Endodermal cell (in vitro differentiated cells): ENCODE measurements at regions not wholly inside any gene's neighbourhood (a gene's known extent, or its start where the extent isn't known, plus 50 kb on each side); places are given as distances from the start of the nearest gene placed in this dataset.

Source experiments
- DNase-seq: peaks from one replicate; pipeline ENCODE4 v3.0.0-alpha.2; 2017
- H3K27ac ChIP-seq: 2 replicates; pipeline ENCODE4 v1.5.1; 2013; ENCODE audit warnings: mild to moderate bottlenecking, low read depth, low read length, moderate library complexity
- H3K27me3 ChIP-seq: 2 replicates; pipeline ENCODE4 v1.6.1; 2013; ENCODE audit warnings: mild to moderate bottlenecking, low read length, moderate library complexity; ENCODE audit not compliant: insufficient read depth, control insufficient read depth, poor library complexity, severe bottlenecking
- H3K36me3 ChIP-seq: 2 replicates; pipeline ENCODE4 v1.7.0; 2013; ENCODE audit warnings: mild to moderate bottlenecking, low read length, moderate library complexity; ENCODE audit not compliant: control insufficient read depth, insufficient read depth
- H3K4me1 ChIP-seq: one replicate; pipeline ENCODE4 v1.7.0; 2013; ENCODE audit warnings: low read length; ENCODE audit not compliant: control insufficient read depth, insufficient read depth
- H3K4me3 ChIP-seq: 2 replicates; pipeline ENCODE4 v1.5.1; 2013; ENCODE audit warnings: mild to moderate bottlenecking, low read length, moderate library complexity
- H3K9ac ChIP-seq: 2 replicates; pipeline ENCODE4 v1.6.1; 2013; ENCODE audit warnings: mild to moderate bottlenecking, low read length, moderate library complexity; ENCODE audit not compliant: poor library complexity, severe bottlenecking; ENCODE audit errors: extremely low read depth
- H3K9me3 ChIP-seq: 2 replicates; pipeline ENCODE4 v1.6.1; 2013; ENCODE audit warnings: mild to moderate bottlenecking, low read length, moderate library complexity; ENCODE audit not compliant: control insufficient read depth
- H3K27ac Mint-ChIP-seq: 2 replicates; pipeline ENCODE4 v1.8.0; 2020; ENCODE audit warnings: mixed read lengths
- H3K27me3 Mint-ChIP-seq: 2 replicates; pipeline ENCODE4 v1.8.0; 2021; ENCODE audit warnings: mild to moderate bottlenecking, mixed read lengths; ENCODE audit not compliant: insufficient read depth
- H3K36me3 Mint-ChIP-seq: 2 replicates; pipeline ENCODE4 v1.8.0; 2020; ENCODE audit warnings: low read depth, mixed read lengths
- H3K4me1 Mint-ChIP-seq: 2 replicates; pipeline ENCODE4 v1.8.0; 2020; ENCODE audit warnings: mixed read lengths
- H3K4me3 Mint-ChIP-seq: 2 replicates; pipeline ENCODE4 v1.8.0; 2020; ENCODE audit warnings: mild to moderate bottlenecking, moderate library complexity, mixed read lengths
- H3K9me3 Mint-ChIP-seq: 2 replicates; pipeline ENCODE4 v1.8.0; 2020; ENCODE audit warnings: mild to moderate bottlenecking, mixed read lengths
- CTCF ChIP-seq: fragments of 200-600 bp; sonication (generic); conservative IDR thresholded peaks from 2 replicates; pipeline ENCODE4 v1.5.0; 2021; ENCODE audit warnings: antibody characterized with exemption, mild to moderate bottlenecking
- WGBS, 2 experiments: methylation state at CpG; one replicate each; pipeline versions ENCODE4 v1.1.5 to v1.1.7; 2013; ENCODE audit warnings: missing lambda C conversion rate in 2 of 2, mixed read lengths in 1 of 2; ENCODE audit not compliant: insufficient coverage in 1 of 2, insufficient read length in 1 of 2; 5-methylcytosine and 5-hydroxymethylcytosine counted together

GRCh38 chr22:49487950-49488349, 339.7 kb downstream of the BRD1 start:
- Histone ChIP-seq H3K27me3 (no peaks in the 10 kb centered on the region), H3K27ac (no peak overlapping the region), H3K36me3 (no peaks in the 10 kb centered on the region), H3K9me3 (no peaks in the 10 kb centered on the region), H3K4me1 (peaks cover 4% of the 10 kb centered on the region), H3K4me3 (no peak overlapping the region), H3K9ac (no peak overlapping the region)
- 52 to 74% methylated on average over 4 to 11 of the region's 11 CpGs for WGBS, 2 experiments
- H3K36me3 Mint-ChIP-seq, result no peaks in the 10 kb centered on the region
- TF ChIP-seq CTCF, result no peak
- H3K4me3 Mint-ChIP-seq, result no peak overlapping the region
- peaks cover 25% of the 10 kb centered on the region for H3K4me1 Mint-ChIP-seq
- H3K9me3 Mint-ChIP-seq, result no peaks in the 10 kb centered on the region
- peak overlapping the region; percentile 76 for H3K27ac Mint-ChIP-seq
- H3K27me3 Mint-ChIP-seq, result no peaks in the 10 kb centered on the region
- peak; percentile 93 for DNase-seq

- H3K36me3 ChIP-seq, result no peaks in the 10 kb centered on the region
- H3K27me3 Mint-ChIP-seq, result no peaks in the 10 kb centered on the region
- no peak overlapping the region for H3K4me3 Mint-ChIP-seq
- H3K36me3 Mint-ChIP-seq, result no peaks in the 10 kb centered on the region
- H3K27ac ChIP-seq, result no peak overlapping the region
- DNase-seq, result no peak
- H3K9me3 Mint-ChIP-seq, result no peaks in the 10 kb centered on the region
- H3K4me1 Mint-ChIP-seq, result peaks cover 40% of the 10 kb centered on the region
- WGBS, 2 experiments, result 92 to 96% methylated on average over 4 to 7 of the region's 7 CpGs
- no peak overlapping the region for H3K4me3 ChIP-seq
- H3K27ac Mint-ChIP-seq, result no peak overlapping the region
- H3K9me3 ChIP-seq, result no peaks in the 10 kb centered on the region
- no peaks in the 10 kb centered on the region for H3K27me3 ChIP-seq
- H3K4me1 ChIP-seq, result peaks cover 8% of the 10 kb centered on the region
- no peak overlapping the region for H3K9ac ChIP-seq
- no peak for TF ChIP-seq CTCF
Observed at GRCh38 chr22:49486225-49486624, 341.4 kb downstream of the BRD1 start.

- 70 to 93% methylated on average over 2 to 6 of the region's 6 CpGs for WGBS, 2 experiments
- no peaks in the 10 kb centered on the region for H3K27me3 Mint-ChIP-seq
- H3K9me3 ChIP-seq, result no peaks in the 10 kb centered on the region
- H3K36me3 ChIP-seq, result no peaks in the 10 kb centered on the region
- peaks cover 55% of the 10 kb centered on the region for H3K4me1 Mint-ChIP-seq
- H3K9me3 Mint-ChIP-seq, result no peaks in the 10 kb centered on the region
- H3K27ac ChIP-seq, result no peak overlapping the region
- H3K36me3 Mint-ChIP-seq, result no peaks in the 10 kb centered on the region
- H3K9ac ChIP-seq, result no peak overlapping the region
- peak; percentile 89 for DNase-seq
- no peaks in the 10 kb centered on the region for H3K27me3 ChIP-seq
- no peak overlapping the region for H3K4me3 ChIP-seq
- no peak for TF ChIP-seq CTCF
- peaks cover 8% of the 10 kb centered on the region for H3K4me1 ChIP-seq
- no peak overlapping the region for H3K4me3 Mint-ChIP-seq
- peak overlapping the region; percentile 86 for H3K27ac Mint-ChIP-seq
Observed at GRCh38 chr22:49483946-49484345, 343.7 kb downstream of the BRD1 start.
